ENCODE measurements at regions not wholly inside any gene's neighbourhood (a gene's known extent, or its start where the extent isn't known, plus 50 kb on each side); places are given as distances from the start of the nearest gene placed in this dataset.

- peaks cover 0 to 3% of the 10 kb centered on the region in 2 donors for H3K4me1 ChIP-seq
- intact Hi-C loops (cut with DNase I; ENCODE audit: low total_unique reads) = no loop called here
- no peaks in the 10 kb centered on the region for H3K27me3 ChIP-seq
- no peaks in the 10 kb centered on the region for H3K9me3 ChIP-seq
- no peak for TF ChIP-seq CTCF (IDR thresholded peaks at IDR 0.05)
- TF ChIP-seq POLR2A (IDR thresholded peaks at IDR 0.05) = no peak
- H3K27ac ChIP-seq = no peak overlapping the region
- no peaks in the 10 kb centered on the region for H3K36me3 ChIP-seq
- H3K4me3 ChIP-seq = no peak overlapping the region
- no peak for DNase-seq
Measured at GRCh38 chr3:72126441-72127223, 341.7 kb upstream of the PROK2 start.

GRCh38 chr3:72123908-72124441 is 339.0 kb upstream of the PROK2 start:
- intact Hi-C loops (cut with DNase I; ENCODE audit: low total_unique reads) = no loop called here
- DNase-seq = peak; percentile 77 to 93
- Histone ChIP-seq H3K9me3 (no peaks in the 10 kb centered on the region), H3K36me3 (no peaks in the 10 kb centered on the region), H3K4me1 (no peaks in the 10 kb centered on the region), H3K4me3 (no peak overlapping the region), H3K27me3 (no peaks in the 10 kb centered on the region), H3K27ac (peak overlapping the region; percentile 49 to 75)
- TF ChIP-seq CTCF (IDR thresholded peaks at IDR 0.05) = no peak
- TF ChIP-seq POLR2A (IDR thresholded peaks at IDR 0.05) = no peak

- no peaks in the 10 kb centered on the region for H3K9me3 ChIP-seq
- intact Hi-C loops (cut with DNase I; ENCODE audit: low total_unique reads) = no loop called here
- no peak for DNase-seq
- no peak overlapping the region for H3K27ac ChIP-seq
- H3K27me3 ChIP-seq = no peaks in the 10 kb centered on the region
- TF ChIP-seq CTCF (IDR thresholded peaks at IDR 0.05) = no peak
- no peak for TF ChIP-seq POLR2A (IDR thresholded peaks at IDR 0.05)
- no peaks in the 10 kb centered on the region for H3K36me3 ChIP-seq
- no peak overlapping the region for H3K4me3 ChIP-seq
- H3K4me1 ChIP-seq = no peaks in the 10 kb centered on the region
Measured at GRCh38 chr3:72120806-72121778, 336.1 kb upstream of the PROK2 start.

- Histone ChIP-seq H3K4me1 (no peaks in the 10 kb centered on the region), H3K36me3 (no peaks in the 10 kb centered on the region), H3K9me3 (no peaks in the 10 kb centered on the region), H3K4me3 (no peak overlapping the region), H3K27me3 (no peaks in the 10 kb centered on the region), H3K27ac (no peak overlapping the region)
- intact Hi-C loops (cut with DNase I; ENCODE audit: low total_unique reads) = no loop called here
- no peak for DNase-seq
- TF ChIP-seq CTCF (IDR thresholded peaks at IDR 0.05) (no peak), POLR2A (IDR thresholded peaks at IDR 0.05) (no peak)
Measured at GRCh38 chr3:72120039-72120438, 335.1 kb upstream of the PROK2 start.
